IPS-20b (cell line): ENCODE measurements at regions not wholly inside any gene's neighbourhood (a gene's known extent, or its start where the extent isn't known, plus 50 kb on each side); places are given as distances from the start of the nearest gene placed in this dataset.
"Not testable (repeated sequence)": the region's sequence is repeated elsewhere in the genome, so short reads cannot be mapped to it uniquely, and the experiment has no call there.

Experiments
- H3K27ac ChIP-seq: one replicate; pipeline ENCODE4 v1.5.1; 2013; ENCODE audit warnings: low read length
- H3K27me3 ChIP-seq: 2 replicates; pipeline ENCODE4 v1.6.1; 2013; ENCODE audit warnings: mild to moderate bottlenecking, low read length, inconsistent platforms; ENCODE audit not compliant: insufficient read depth
- H3K36me3 ChIP-seq: 2 replicates; pipeline ENCODE4 v1.6.1; 2013; ENCODE audit warnings: low read depth, mild to moderate bottlenecking, inconsistent platforms, low read length, moderate library complexity; ENCODE audit not compliant: insufficient read depth
- H3K4me1 ChIP-seq: 2 replicates; pipeline ENCODE4 v1.6.1; 2013; ENCODE audit warnings: mild to moderate bottlenecking, control low read depth, inconsistent platforms, low read length, moderate library complexity; ENCODE audit not compliant: insufficient read depth
- H3K4me3 ChIP-seq: 2 replicates; pipeline ENCODE4 v1.5.1; 2013; ENCODE audit warnings: mild to moderate bottlenecking, low read length, inconsistent platforms
- H3K9ac ChIP-seq: 2 replicates; pipeline ENCODE4 v1.6.1; 2013; ENCODE audit warnings: low read depth, mild to moderate bottlenecking, inconsistent platforms, low read length, moderate library complexity
- H3K9me3 ChIP-seq: 2 replicates; pipeline ENCODE4 v1.6.1; 2013; ENCODE audit warnings: mild to moderate bottlenecking, low read depth, low read length, inconsistent platforms; ENCODE audit not compliant: insufficient read depth

DNA sequence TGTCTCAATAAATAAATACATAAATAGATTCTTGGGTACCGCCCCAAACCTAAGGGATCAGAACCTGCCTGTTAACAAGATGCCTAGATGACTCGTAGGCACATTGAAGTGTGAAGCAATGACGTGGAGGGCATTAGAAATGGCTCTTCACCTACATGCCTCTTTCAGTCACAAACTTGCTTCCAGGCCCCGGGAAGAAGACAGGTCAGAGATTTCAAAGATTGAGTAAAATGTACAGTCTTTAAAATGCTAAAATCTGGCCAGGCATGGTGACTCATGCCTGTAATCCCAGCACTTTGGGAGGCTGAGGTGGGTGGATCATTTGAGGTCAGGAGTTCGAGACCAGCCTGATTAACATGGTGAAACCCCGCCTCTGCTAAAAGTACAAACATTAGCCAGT is 480.8 kb upstream of the JARID2 start:
- no peaks in the 10 kb centered on the region for H3K36me3 ChIP-seq
- H3K4me3 ChIP-seq, result no peak overlapping the region
- no peaks in the 10 kb centered on the region for H3K4me1 ChIP-seq
- H3K27me3 ChIP-seq, result no peaks in the 10 kb centered on the region
- no peak overlapping the region for H3K9ac ChIP-seq
- no peaks in the 10 kb centered on the region for H3K9me3 ChIP-seq
- H3K27ac ChIP-seq, result no peak overlapping the region

GRCh38 chr6:14765721-14766390 is 480.0 kb upstream of the JARID2 start:
- no peak overlapping the region for H3K4me3 ChIP-seq
- H3K9ac ChIP-seq, result no peak overlapping the region
- H3K4me1 ChIP-seq, result no peaks in the 10 kb centered on the region
- no peaks in the 10 kb centered on the region for H3K36me3 ChIP-seq
- H3K9me3 ChIP-seq, result no peaks in the 10 kb centered on the region
- H3K27me3 ChIP-seq, result no peaks in the 10 kb centered on the region
- H3K27ac ChIP-seq, result no peak overlapping the region

GRCh38 chr6:14766391-14766994 is 479.4 kb upstream of the JARID2 start:
- Histone ChIP-seq H3K4me1 (no peaks in the 10 kb centered on the region), H3K36me3 (no peaks in the 10 kb centered on the region), H3K27ac (no peak overlapping the region), H3K27me3 (no peaks in the 10 kb centered on the region), H3K9ac (no peak overlapping the region), H3K4me3 (no peak overlapping the region), H3K9me3 (no peaks in the 10 kb centered on the region)

DNA sequence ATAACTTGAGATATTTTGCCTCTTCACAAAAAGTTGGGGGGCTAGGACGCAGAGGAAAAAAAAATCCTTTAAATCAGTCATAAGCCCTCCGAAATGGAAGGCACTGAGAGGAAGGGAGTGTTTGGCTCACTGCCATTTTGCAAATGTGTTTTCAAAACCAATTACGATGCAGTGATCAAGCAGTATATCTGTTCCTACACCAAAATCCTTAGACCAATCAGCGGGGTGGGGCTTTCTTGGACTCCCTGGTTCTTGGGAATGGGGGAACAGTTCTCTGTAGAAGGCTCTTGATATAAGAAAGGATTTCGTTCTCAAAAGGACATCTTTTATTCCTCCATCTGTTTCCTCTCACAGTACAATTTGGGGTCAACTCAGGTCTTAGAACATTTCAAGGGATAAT is 478.6 kb upstream of the JARID2 start:
- Histone ChIP-seq H3K4me3 (no peak overlapping the region), H3K4me1 (no peaks in the 10 kb centered on the region), H3K36me3 (no peaks in the 10 kb centered on the region), H3K9ac (no peak overlapping the region), H3K27me3 (no peaks in the 10 kb centered on the region), H3K27ac (no peak overlapping the region), H3K9me3 (no peaks in the 10 kb centered on the region)

DNA sequence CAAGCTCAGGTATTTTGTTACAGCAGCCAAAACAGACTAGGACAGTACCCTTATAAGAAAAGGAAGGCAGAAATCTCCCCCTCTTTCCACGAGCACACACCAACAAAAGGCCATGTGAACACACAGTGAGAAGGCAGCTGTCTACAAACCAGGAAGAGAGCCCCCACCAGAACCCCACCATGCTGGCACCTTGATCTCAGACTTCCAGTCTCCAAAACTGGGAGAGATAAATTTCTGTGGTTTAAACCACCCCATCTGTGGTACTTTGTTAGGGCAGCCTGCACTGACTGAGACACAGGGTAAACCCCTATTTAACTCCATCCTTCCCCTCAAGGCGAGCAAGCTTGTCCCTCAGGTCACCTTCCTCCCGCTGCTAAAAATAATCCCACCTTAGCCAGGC is 475.8 kb upstream of the JARID2 start:
- Histone ChIP-seq H3K4me1 (no peaks in the 10 kb centered on the region), H3K9me3 (no peaks in the 10 kb centered on the region), H3K4me3 (no peak overlapping the region), H3K27ac (no peak overlapping the region), H3K9ac (no peak overlapping the region), H3K36me3 (no peaks in the 10 kb centered on the region), H3K27me3 (no peaks in the 10 kb centered on the region)

DNA sequence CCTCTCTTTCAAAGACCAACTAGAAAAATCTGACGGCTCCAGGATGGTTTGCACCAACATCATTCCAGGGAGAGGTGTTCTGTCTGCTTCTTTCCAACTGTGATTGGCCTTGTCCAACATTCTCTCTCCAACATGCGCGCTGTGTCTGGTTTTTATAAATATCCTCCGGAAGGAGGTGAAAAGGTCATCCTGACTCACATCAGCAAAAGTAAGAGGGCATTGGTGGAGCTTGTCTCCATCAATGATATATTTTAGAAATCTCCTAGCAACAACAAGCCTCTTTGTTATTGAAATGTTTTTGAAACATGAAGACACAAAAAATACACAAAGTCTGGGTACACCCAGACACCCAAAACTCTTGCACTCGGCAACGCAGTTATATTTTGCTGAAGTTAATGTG is 475.3 kb upstream of the JARID2 start:
- Histone ChIP-seq H3K4me1 (no peaks in the 10 kb centered on the region), H3K9me3 (no peaks in the 10 kb centered on the region), H3K36me3 (no peaks in the 10 kb centered on the region), H3K9ac (no peak overlapping the region), H3K4me3 (no peak overlapping the region), H3K27ac (no peak overlapping the region), H3K27me3 (no peaks in the 10 kb centered on the region)

DNA sequence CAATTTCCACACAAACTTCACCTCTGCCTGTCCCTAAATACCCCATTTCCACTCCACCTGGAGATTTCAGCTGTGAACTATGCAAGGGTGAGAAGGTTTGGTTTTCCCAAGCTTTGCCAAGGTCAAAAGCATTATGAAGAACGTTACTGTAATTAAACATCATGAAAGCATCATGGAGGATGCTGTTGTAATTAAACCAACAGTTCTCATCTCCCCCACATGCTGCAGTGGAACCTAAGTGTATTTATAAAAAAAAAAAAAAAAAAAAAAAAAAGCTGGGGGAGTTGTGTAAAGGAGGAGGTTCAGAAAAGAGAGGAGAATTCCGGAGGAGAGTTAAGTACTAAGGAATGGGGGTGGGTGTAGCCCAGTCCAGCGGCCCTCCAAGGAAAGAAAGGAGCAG is 474.9 kb upstream of the JARID2 start:
- Histone ChIP-seq H3K9me3 (no peaks in the 10 kb centered on the region), H3K27me3 (no peaks in the 10 kb centered on the region), H3K4me3 (no peak overlapping the region), H3K27ac (no peak overlapping the region), H3K9ac (no peak overlapping the region), H3K4me1 (no peaks in the 10 kb centered on the region), H3K36me3 (no peaks in the 10 kb centered on the region)

DNA sequence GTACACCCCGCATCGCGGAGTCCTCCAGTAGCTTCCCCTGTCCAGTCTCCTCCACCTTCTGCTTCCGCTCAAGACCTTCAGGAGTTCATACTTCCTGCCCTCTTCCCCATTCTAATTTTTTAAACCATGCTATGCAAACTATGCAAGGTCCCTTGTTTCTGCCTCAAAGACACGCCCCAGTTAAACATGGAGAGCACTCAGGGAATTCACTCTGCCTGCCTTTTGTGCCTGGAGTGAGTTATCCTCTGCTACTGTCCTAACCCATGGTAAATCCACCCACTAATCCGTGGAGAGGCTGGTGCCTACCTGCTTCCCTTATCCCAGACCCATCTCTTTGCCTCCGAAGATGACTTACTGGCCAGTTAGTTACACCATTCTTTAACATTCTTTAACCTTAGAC is 473.7 kb upstream of the JARID2 start:
- H3K9me3 ChIP-seq, result no peaks in the 10 kb centered on the region
- H3K4me3 ChIP-seq, result no peak overlapping the region
- no peak overlapping the region for H3K9ac ChIP-seq
- H3K27ac ChIP-seq, result no peak overlapping the region
- H3K4me1 ChIP-seq, result peaks cover 2% of the 10 kb centered on the region; the same call in 1 of the 2 replicates
- H3K36me3 ChIP-seq, result no peaks in the 10 kb centered on the region
- H3K27me3 ChIP-seq, result no peaks in the 10 kb centered on the region

DNA sequence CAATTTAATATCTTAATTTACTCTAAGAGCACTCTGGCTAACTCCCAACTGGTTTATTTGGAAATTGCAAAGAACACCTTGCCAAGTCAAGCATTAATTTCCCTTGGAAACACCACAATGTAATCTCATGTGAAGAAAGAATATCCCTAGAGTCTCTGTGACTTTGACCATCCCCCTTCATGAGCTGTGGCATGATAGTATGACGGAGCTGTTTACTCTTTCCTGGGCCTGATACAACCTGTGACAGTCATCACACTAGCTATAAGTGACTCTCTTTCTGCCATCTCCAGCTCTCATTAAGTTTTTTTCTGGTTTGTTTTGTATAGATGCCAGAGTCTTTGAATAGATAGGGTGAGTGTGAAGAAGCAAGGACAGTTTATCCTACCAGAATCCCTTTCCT is 470.3 kb upstream of the JARID2 start:
- Histone ChIP-seq H3K27me3 (no peaks in the 10 kb centered on the region), H3K4me1 (peaks cover 14% of the 10 kb centered on the region), H3K36me3 (no peaks in the 10 kb centered on the region), H3K9ac (no peak overlapping the region), H3K9me3 (no peaks in the 10 kb centered on the region), H3K27ac (no peak overlapping the region), H3K4me3 (no peak overlapping the region)

DNA sequence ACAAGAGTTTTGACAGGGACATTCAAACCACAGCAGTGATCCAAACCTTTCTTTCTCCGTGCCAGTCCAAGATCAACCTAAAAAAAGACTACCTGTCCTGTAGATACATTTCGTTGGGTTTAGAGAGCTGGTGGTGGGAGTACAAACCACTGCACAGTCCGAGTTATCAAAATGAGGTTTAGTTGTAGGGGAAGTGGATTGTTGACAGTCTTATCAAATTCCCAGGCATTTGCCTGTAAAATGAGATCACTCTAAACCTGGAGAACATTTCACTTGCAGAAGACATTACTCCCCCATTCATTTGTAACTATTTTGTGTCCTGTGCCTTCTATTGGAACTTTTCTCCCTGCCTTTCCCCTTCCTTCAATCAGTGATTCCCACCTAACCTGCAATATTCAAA is 469.6 kb upstream of the JARID2 start:
- H3K9me3 ChIP-seq, result no peaks in the 10 kb centered on the region
- H3K27ac ChIP-seq, result no peak overlapping the region
- H3K27me3 ChIP-seq, result no peaks in the 10 kb centered on the region
- H3K4me1 ChIP-seq, result peaks cover 14% of the 10 kb centered on the region
- H3K36me3 ChIP-seq, result no peaks in the 10 kb centered on the region
- H3K4me3 ChIP-seq, result no peak overlapping the region
- H3K9ac ChIP-seq, result no peak overlapping the region

DNA sequence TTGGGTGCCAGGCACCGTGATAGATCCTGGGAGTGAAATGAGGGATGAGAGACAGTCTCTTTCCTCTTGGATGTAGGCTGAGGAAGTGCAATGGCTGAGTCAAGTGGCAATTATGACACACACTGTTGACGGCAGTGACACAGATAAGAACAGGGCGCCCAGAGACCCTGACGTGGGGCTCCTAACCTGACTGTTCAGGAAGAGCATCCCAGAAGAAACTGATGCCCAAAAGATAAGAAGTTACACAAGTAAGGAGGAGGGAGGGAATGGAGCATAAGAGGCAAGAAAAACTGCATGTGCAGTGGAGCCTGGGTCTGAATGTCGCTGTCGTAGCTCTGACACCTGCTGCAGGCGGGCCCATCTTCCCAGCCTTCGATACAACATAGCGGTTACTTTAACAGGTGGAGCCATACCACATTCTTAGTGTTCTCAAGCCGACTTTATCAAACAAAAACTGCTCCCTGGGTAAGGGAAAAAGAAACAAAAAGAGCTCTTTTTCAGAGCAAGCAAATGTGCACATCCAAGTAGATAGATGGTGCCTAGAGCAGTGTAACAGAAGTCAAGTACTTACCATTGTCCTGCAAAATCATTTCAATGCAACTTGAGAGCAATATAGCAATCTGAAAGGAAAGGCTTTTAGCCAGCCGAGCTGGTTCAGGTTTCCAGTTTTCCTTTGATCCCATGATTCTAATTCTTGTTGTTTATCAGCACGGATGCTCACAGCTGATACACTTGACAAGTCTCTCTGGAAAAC is 463.9 kb upstream of the JARID2 start:
- Histone ChIP-seq H3K27me3 (no peaks in the 10 kb centered on the region), H3K27ac (no peak overlapping the region), H3K4me1 (peaks cover 38% of the 10 kb centered on the region), H3K9me3 (no peaks in the 10 kb centered on the region), H3K36me3 (no peaks in the 10 kb centered on the region), H3K4me3 (no peak overlapping the region), H3K9ac (no peak overlapping the region)

- H3K9me3 ChIP-seq, H3K27ac ChIP-seq, H3K36me3 ChIP-seq, H3K27me3 ChIP-seq, H3K9ac ChIP-seq, H3K4me3 ChIP-seq: not testable (repeated sequence)
- peaks cover 38% of the 10 kb centered on the region for H3K4me1 ChIP-seq
Measured at GRCh38 chr6:14782921-14783464, 462.9 kb upstream of the JARID2 start.
